ENCODE measurements at regions not wholly inside any gene's neighbourhood (a gene's known extent, or its start where the extent isn't known, plus 50 kb on each side); places are given as distances from the start of the nearest gene placed in this dataset.
A peak's percentile ranks its signal among the peaks of the same experiment; 100 is the strongest.

GRCh38 chrX:22325096-22325495, 52.4 kb downstream of the CBLL2 start:
- DNase-seq (ENCODE audit: low read depth, low spot score), result no peak

- no peak for DNase-seq (ENCODE audit: low read depth, low spot score)
These were observed 57.1 kb downstream of the CBLL2 start for GRCh38 chrX:22329783-22330182.

GRCh38 chrX:22338740-22339139, 66.0 kb downstream of the CBLL2 start:
- DNase-seq (ENCODE audit: low read depth, low spot score), result no peak

- DNase-seq (ENCODE audit: low read depth, low spot score), result no peak
These were observed 66.7 kb downstream of the CBLL2 start for GRCh38 chrX:22339459-22339858.

GRCh38 chrX:22340022-22340616, 67.4 kb downstream of the CBLL2 start:
- DNase-seq (ENCODE audit: low read depth, low spot score), result no peak

- no peak for DNase-seq (ENCODE audit: low read depth, low spot score)
These were observed 70.5 kb downstream of the CBLL2 start for GRCh38 chrX:22343192-22343591.

DNA sequence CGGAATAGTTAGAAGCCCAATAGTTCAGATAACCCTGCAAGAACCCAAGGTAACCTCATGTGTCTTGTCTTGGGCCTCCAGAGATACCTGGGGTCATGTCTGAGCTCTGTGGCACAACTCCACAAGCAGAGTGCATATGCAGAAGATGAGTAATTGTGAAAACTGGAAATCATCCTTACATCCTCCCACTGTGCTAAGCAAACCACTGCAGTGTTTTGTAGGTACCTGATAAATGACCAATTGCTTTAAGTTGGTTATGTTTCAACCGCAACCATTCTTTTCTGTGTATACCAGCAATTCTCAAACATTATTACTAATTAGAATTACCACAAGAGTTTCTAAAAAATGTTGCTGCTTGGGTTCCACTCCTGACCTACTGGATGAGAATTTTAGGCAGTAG, 73.2 kb downstream of the CBLL2 start:
- DNase-seq (ENCODE audit: low read depth, low spot score), result no peak

DNA sequence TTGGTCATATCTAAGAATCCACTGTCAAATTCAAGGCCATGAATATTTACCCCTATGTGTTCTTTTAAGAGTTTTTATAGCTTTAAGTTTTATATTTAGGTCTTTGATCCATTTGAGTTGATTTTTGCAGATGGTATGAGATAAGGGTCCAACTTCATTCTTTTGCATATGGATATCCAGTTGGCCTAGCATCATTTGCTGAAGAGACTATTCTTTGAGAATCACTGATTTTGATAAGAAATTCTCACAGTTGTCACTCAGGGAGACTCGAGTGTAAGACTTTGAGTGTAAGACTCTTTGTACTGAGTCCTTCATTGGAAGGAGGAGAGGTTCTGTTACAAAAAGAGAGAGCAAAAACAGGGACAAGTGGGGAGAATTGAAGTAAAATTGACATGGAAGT, 74.8 kb downstream of the CBLL2 start:
- DNase-seq (ENCODE audit: low read depth, low spot score), result no peak

- DNase-seq (ENCODE audit: low read depth, low spot score), result no peak
These were observed 76.4 kb downstream of the CBLL2 start for GRCh38 chrX:22349116-22349515.

DNA sequence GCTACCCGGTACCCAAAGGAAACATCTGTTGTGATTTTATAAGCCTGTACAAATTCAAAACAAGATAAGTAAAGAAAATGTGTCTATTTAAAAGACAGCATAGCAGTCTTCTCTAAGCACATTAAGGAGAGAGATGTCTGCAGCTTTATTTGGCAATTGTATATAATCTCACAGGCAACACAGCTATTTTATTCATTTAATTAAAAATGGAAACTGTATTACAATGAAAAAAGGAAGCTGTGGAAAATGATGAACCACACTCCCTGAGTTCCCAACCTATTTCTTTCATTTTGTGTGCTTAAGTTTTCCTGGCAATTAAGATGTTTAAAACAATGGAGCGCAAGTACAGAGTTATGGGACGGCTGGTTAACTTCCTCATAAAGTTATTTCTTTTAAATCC, 78.4 kb downstream of the CBLL2 start:
- DNase-seq (ENCODE audit: low read depth, low spot score), result no peak

- DNase-seq (ENCODE audit: low read depth, low spot score), result no peak
These were observed 79.3 kb downstream of the CBLL2 start for GRCh38 chrX:22351966-22352365.

DNA sequence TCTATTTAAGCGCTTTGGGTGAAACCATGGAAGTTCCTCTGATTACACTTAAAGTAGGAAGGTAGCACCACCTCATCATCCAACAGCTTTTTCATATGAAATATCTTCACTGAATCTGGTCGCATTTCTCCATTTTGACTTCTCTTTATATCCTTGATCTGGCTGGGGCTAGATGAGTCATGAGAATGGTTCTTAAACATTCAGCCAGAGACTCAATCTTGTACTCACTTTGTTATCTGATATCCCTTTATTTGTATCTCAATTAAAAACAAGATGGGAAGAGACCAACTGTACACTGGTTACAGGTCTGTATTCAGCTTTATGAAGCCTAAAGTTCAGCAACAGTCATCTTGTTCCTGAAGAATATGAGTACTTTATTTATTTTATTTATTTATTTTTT, 84.9 kb downstream of the CBLL2 start:
- DNase-seq (ENCODE audit: low read depth, low spot score), result no peak

- no peak for DNase-seq (ENCODE audit: low read depth, low spot score)
These were observed 87.4 kb downstream of the CBLL2 start for GRCh38 chrX:22360129-22360528.

DNA sequence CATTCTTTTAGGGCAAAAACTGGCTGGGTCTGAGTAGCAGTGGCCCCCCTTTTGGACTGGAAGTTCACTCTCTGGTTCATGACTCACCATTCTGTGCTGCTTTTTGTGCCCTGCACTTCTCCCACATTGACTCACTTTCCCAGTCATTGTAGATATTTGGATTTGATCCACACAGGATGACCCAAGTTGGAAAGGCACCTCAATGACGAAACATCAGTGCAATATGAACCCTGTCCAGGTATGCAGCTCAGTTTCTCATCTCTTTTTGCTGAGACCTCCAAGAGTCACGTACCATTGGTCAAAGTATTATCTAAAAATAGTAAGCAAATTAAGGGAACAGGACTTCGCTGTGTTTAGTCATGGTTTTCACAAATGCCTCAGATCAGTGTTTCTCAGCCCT, 92.7 kb downstream of the CBLL2 start:
- no peak for DNase-seq (ENCODE audit: low read depth, low spot score)

DNA sequence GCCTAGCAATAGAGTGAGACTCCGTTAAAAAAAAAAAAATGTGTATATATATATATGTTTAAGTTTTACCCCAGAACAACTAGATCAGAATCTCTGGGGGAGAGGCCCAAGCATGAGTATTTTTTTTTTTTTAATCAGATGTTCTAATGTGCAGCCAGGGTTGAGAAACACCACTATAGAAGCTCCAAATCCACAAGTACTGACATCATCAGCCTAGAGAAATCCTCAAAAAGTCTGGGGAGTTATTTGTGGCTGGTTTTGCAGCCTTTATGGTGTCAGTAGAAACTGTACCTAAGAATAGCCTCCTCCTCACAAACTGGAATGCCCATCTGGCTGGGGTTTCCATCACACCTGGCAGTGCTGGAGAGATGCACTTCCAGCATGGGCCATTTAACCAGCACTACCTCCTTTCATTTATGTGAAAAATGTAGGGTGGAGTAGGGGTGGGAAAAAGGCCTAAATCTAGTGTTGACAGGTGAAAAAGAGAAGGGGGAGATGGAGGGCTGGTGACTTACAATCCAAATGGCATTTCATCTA, 93.5 kb downstream of the CBLL2 start:
- DNase-seq (ENCODE audit: low read depth, low spot score), result no peak

DNA sequence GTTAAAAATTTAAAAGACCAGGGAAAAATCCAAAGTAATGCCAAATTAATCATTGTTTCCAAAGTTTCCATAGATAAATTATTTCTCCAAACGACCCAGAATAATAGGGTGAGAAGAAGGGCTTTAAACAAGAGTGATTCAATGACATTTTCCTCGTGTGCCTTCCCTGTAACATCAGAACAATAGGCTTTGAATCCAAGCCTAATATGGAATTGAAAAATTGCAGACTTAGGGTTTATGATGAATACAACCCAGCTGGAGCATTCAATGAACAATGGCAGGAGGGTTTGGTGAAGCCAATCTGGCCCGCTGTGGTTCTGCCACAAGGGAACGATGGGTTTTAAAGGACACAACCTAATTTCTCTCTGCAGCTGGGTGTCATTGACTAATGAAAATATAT, 94.2 kb downstream of the CBLL2 start:
- no peak for DNase-seq (ENCODE audit: low read depth, low spot score)

DNA sequence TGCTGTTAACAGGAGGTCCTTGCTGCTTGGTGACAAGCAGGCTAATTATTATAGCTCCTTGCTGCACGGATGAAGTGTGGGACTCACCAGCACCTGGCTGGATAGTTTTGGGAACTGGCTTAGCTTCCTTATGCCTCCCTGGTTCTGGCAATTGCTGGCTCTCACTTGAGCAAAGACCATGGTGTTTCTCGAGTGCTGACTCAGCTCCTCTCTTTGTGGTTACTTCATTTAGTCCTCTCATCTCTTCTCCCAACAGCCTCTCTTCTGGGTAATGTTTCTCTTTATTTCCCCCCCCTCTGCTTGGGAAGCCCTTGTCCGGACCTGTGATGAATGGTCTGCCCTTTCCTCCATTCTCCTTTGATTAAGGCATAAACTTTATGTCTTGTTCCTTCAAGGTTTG, 100.4 kb downstream of the CBLL2 start:
- no peak for DNase-seq (ENCODE audit: low read depth, low spot score)

DNA sequence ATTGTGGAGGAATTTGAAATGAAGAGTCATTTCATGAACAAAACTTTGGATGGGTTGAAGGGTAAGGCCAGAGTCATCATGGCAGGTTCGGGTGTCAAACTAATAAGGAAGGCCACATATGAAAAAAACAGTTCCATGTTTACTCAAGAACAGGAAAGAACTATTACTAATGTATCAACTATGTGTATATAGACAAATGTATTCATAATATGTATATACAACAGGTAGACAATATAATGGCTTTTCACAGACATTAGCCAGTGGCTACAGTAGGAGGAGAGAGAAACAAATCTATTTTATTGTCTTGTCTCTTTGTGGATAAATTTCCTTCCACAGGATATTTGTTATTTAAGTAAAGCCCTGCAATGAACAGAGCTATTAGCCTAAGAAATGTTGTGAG, 101.1 kb downstream of the CBLL2 start:
- DNase-seq (ENCODE audit: low read depth, low spot score), result no peak

GRCh38 chrX:22376369-22376768, 103.7 kb downstream of the CBLL2 start:
- no peak for DNase-seq (ENCODE audit: low read depth, low spot score)

DNA sequence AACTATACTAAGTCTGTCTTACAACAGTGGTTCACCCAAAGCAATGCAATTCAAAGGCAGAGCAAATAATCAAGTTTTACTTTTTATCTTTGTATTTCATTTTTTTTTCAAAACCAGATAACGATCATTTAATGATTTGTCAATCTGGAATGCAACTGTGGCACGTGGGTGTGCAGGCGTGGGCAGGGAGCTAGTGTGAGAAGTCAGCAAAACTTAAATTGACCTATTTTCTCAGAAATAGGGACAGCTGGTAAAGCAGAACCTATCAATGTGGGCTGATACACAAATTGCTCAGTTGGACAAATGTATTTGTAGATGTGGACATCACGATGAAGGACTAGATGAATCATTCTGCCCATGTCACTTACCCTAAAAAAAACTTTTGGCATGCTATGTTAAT, 105.6 kb downstream of the CBLL2 start:
- DNase-seq (ENCODE audit: low read depth, low spot score), result no peak

GRCh38 chrX:22383988-22384387, 111.3 kb downstream of the CBLL2 start:
- DNase-seq (ENCODE audit: low read depth, low spot score), result peak; percentile 22

GRCh38 chrX:22389556-22390179, 117.0 kb downstream of the CBLL2 start:
- peak; percentile 9 for DNase-seq (ENCODE audit: low read depth, low spot score)

DNA sequence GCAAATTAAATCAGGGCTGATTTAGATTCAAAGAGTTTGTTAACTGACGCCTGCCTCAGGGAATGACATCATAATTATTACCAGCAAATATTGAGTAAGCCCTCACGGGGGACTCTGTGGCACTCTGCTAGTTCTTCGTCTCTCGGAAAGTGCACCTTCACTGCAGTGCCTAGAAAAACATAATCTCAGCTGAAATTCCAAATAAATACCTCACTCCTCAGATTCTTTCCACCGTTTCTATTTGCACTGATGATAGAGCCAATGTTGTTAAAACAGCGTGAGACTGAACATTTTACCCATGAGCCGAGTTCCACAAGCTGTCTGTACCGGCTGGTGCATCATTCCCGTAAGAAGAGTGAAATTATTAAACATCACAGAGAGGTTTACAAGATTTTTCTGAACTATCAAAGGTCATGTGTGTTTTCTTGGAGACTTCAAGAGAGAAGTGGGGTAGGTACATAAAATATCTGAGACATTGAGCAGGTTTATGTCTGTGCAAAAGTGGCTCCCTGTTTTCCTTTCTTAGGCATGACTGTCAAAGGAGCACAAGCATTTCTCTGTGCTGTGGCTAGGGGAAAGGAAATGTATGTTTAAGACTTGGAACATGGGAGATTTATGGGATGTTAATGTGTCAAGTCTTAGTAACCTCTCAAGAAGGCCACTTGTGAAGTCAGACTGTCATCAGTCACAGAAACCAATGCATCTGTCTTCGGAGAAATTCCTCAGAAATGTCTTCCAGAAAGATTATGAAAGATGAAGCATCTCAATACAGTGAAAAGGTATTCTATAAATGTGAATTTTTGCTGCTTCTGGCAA, 119.6 kb downstream of the CBLL2 start:
- no peak for DNase-seq (ENCODE audit: low read depth, low spot score)
